DMS53 treated with DMSO at 0.1 percent for 48 hours (cell line): ENCODE measurements at regions not wholly inside any gene's neighbourhood (a gene's known extent, or its start where the extent isn't known, plus 50 kb on each side); places are given as distances from the start of the nearest gene placed in this dataset.

Source experiments
- DNase-seq: peaks from one replicate; lab custom pipeline; 2025; ENCODE audit not compliant: unreplicated experiment; lab: John Stamatoyannopoulos, UW

DNA sequence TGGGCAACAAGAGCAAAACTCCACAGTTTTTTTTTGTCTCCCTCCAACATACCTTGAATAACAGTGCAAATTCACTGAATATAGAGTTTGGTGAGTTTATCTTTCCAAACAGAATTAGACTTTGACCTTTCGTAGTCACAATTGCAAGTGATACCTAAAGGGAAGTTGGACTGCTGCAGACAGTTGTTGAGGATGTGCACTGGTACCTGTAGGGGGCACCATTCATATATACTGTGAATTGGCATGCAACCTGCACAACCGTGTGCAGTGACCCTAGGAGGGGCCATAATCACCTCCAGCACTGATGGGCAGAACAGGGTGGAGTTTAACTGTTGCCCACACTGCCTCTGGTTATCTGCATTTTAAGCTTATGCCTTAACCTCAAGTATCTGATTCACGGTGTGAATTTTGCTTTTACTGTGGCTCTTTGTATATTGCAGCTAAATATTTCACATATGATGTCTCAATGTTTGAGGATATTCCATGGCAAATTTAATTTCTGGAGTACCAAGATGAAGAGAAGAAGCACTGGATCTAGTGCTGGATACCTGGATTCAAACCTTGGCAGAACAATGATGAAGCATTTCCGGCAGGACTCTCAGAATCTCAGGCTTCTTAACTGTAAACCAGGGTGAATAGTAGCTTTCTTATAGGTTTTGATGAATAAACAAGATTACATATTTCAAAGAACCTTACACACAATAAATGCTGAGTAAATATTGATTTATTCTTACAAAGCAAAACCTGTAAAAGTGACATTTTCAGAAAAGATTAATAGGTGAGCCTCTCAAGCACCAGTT lies 144.3 kb downstream of the ACTBL2 start:
- DNase-seq, result peak; percentile 40

DNA sequence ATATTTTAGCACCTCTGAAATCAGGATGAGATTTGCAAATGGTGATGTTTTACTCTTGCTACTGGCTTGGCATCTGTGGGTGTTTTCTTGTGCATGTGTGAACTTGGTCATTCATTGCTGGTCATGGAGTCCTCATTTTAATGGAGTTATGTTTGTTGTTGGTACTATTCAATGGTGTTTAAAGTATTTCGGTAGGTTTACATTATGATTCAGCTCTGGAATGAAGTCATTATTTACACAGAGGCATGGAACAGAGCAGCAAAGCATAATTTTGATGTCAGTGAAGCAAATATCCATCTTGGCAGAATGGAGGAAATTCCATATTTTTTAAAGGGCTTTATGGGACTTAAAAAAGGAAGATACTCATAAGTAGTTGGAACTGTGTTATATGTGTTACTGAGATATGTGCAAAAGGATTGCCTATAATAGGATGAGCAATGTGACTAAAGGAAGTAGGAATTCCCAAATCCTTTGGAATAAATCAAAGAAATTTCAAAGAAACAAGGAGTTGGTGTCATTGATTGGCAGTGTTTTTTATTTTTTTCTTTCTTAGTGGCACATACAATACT lies 147.4 kb downstream of the ACTBL2 start:
- peak; percentile 89 for DNase-seq

DNA sequence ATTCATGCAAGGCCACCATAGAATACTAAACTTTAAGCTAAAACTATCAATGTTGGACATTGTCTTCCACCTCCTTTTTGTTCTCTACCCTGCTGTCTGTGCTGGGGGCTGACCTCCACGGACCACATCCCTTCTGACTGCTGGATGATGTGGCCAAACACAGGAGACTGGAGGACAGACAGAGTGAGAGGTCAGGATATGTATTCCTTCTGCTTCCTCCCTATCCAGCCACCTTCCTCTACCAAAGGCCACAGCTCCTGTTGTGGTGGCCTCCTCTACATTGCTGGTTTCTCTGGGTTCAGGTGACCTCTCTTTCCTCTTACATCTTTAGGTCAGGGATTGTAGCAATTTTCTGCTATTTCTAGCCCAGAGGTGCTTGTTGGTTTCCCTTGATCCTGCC lies 148.1 kb downstream of the ACTBL2 start:
- DNase-seq, result no peak

- DNase-seq, result no peak
Measured at GRCh38 chr5:57332361-57332760, 150.2 kb downstream of the ACTBL2 start.

DNA sequence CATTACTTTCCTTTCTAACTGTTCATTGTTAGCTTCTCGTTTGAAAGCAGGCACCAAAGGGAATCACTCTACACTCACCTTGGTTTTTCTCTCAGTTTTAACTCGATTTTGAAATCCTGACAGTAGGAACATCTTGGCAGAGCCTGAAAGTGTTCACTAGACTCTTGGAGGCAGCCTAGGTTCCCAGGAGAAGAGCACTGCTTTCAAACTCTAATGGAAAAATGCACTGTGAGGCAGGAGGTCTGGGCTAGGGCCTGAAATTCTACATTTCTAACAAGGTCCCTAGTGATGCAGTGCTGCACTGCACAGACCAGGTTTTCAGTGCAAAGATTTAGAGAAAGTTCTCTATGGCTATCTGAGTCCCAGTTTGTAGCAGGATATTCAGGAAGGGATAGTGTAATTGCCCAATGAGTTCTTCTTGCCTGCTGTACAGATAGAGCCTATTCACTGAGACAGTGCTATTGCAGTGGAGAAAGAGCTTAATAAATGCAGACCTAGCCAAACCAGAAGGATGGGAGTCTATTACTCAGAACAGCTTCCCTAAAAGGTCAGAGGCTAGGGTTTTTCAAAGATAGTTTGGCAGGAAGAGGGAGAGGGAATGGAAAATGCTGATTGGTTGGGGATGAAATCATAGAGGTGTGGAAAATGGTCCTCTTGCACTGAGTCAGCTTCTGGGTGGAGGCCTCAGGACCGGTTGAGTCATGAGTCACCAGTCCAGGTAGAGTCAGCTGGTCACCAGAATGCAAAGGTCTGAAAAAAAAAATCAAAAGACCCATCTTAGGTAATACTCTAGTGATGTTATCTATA lies 153.9 kb downstream of the GPBP1 start:
- DNase-seq, result peak; percentile 81

- no peak for DNase-seq
Measured at GRCh38 chr5:57325678-57326397, 152.0 kb downstream of the GPBP1 start.

- DNase-seq, result no peak
Measured at GRCh38 chr5:57324861-57325260, 151.0 kb downstream of the GPBP1 start.

- DNase-seq, result no peak
Measured at GRCh38 chr5:57324181-57324580, 150.3 kb downstream of the GPBP1 start.

- no peak for DNase-seq
Measured at GRCh38 chr5:57320582-57320981, 146.7 kb downstream of the GPBP1 start.

GRCh38 chr5:57319628-57320027 lies 145.8 kb downstream of the GPBP1 start:
- DNase-seq, result no peak

DNA sequence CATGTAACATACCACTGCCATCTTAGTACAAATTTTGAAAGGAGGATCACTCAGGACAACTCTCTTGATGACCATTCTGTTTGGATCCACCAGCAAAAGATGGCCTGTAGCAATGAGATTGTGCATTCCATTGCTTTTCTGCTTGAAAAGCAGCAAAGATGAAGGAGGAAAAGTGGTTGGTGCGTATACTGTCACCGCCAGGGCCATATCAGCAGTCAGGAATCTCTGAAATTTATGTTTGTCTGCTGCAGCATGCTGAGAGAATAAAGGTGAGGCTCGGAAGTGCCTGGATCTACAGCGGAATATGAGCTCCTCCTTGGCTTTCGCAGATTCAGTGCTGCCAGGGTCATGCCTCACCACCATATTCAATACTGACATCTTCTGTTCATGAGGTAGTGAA lies 144.4 kb downstream of the GPBP1 start:
- DNase-seq, result no peak

- no peak for DNase-seq
Measured at GRCh38 chr5:57317341-57317740, 143.5 kb downstream of the GPBP1 start.

DNA sequence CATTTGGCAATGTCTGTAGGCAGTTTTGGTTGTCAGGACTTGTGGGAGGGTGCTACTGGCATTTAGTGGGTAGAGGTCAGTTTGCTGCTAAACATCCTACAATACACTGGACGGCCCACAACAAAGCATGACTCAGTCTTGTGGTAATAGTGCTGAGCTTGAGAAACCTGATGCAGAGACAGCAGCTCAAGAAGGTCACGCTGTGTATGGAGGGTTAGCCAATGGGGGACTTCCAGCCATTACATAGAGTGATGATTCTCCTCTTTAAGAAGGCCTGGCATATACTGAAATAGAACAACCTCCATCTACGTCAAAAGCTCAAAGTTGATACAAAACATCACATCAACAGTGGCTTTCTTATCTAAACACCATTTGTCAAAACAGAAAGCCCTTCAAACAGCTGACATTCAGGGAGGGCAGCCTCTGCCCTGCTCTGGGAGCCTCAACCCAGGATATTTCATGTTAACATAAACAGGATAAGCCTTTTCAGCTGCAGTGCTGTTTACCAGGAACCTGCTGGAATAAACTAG lies 143.0 kb downstream of the GPBP1 start:
- DNase-seq, result no peak

DNA sequence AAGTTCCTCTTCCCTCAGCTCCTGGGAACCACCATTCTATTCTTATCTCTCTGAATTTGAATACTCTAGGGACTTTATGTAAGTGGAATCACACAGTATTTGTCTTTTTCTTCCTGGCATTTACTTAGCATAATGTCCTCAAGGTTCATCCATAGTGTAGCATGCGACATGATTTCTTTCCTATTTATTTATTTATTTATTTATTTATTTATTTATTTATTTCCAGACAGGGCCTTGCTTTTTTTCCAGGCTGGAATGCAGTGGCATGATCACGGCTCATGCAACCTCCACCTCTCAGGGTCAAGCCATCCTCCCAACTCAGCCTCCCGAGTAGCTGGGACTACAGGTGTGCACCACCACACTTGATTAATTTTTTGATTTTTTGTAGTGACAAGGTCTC lies 142.1 kb downstream of the GPBP1 start:
- DNase-seq, result no peak
